DND-41 (cell line): ENCODE measurements at regions not wholly inside any gene's neighbourhood (a gene's known extent, or its start where the extent isn't known, plus 50 kb on each side); places are given as distances from the start of the nearest gene placed in this dataset.

Experiments
- CTCF ChIP-seq: IDR thresholded peaks from 2 replicates; pipeline ENCODE4 v1.5.1; 2012; ENCODE audit warnings: borderline replicate concordance, low read length, moderate library complexity, mild to moderate bottlenecking; ENCODE audit not compliant: poor library complexity, severe bottlenecking; ENCODE audit errors: extremely low read depth
- EZH2 ChIP-seq: IDR thresholded peaks from 3 replicates; pipeline ENCODE4 v1.6.1; 2012; ENCODE audit warnings: borderline replicate concordance, low read depth, mild to moderate bottlenecking, moderate library complexity, low read length, inconsistent platforms; ENCODE audit not compliant: severe bottlenecking

DNA sequence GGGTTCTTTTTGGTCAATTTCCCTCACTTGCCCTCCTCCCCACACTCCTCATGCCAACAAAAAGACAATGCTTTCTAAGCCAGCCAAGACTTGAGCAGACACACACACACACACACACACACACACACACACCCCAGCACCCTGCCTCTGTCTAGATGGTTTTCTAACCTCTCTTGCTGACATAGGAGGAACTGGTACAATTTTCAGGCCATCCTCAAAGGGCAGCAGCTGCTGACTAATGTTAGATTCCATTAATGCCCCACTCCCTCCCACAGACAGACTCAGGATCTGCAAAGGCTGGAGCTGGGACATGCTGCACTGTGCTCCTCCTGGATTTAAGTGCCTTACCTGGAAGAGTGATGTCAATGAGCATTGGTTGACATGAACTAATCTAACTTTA lies 438.4 kb downstream of the OCA2 start:
- TF ChIP-seq CTCF (no peak), EZH2 (no peak)
